Epithelial cell of prostate (primary cell): ENCODE measurements at regions not wholly inside any gene's neighbourhood (a gene's known extent, or its start where the extent isn't known, plus 50 kb on each side); places are given as distances from the start of the nearest gene placed in this dataset.
"Not testable (repeated sequence)": the region's sequence is repeated elsewhere in the genome, so short reads cannot be mapped to it uniquely, and the experiment has no call there.

Experiments
- DNase-seq: peaks from one replicate; pipeline ENCODE4 v3.0.0-alpha.2; 2011; ENCODE audit warnings: low read depth, low spot score
- H3K27ac ChIP-seq: fragments of 450-650 bp; 2 replicates; pipeline ENCODE4 v1.5.1; 2017; ENCODE audit warnings: mild to moderate bottlenecking

GRCh38 chr4:62619971-62620370 is 1419.8 kb downstream of the ADGRL3 start:
- DNase-seq, result no peak
- no peak overlapping the region for H3K27ac ChIP-seq

- DNase-seq, result no peak
- H3K27ac ChIP-seq, result no peak overlapping the region
Observed at GRCh38 chr4:62618042-62618441, 1417.9 kb downstream of the ADGRL3 start.

GRCh38 chr4:62601737-62602136 is 1401.6 kb downstream of the ADGRL3 start:
- DNase-seq, result no peak
- H3K27ac ChIP-seq, result no peak overlapping the region

GRCh38 chr4:62595265-62595664 is 1395.1 kb downstream of the ADGRL3 start:
- not testable (repeated sequence) for DNase-seq, H3K27ac ChIP-seq

- no peak for DNase-seq
- no peak overlapping the region for H3K27ac ChIP-seq
Observed at GRCh38 chr4:62591756-62592155, 1391.6 kb downstream of the ADGRL3 start.

GRCh38 chr4:62588671-62589070 is 1388.5 kb downstream of the ADGRL3 start:
- H3K27ac ChIP-seq, result no peak overlapping the region
- no peak for DNase-seq

- DNase-seq, result no peak
- no peak overlapping the region for H3K27ac ChIP-seq
Observed at GRCh38 chr4:62571494-62571893, 1371.4 kb downstream of the ADGRL3 start.

- no peak for DNase-seq
- H3K27ac ChIP-seq, result no peak overlapping the region
Observed at GRCh38 chr4:62560858-62561257, 1360.7 kb downstream of the ADGRL3 start.

- no peak for DNase-seq
- no peak overlapping the region for H3K27ac ChIP-seq
Observed at GRCh38 chr4:62550121-62550520, 1350.0 kb downstream of the ADGRL3 start.

GRCh38 chr4:62549601-62550000 is 1349.5 kb downstream of the ADGRL3 start:
- H3K27ac ChIP-seq, result no peak overlapping the region
- DNase-seq, result no peak

GRCh38 chr4:62548765-62549164 is 1348.6 kb downstream of the ADGRL3 start:
- H3K27ac ChIP-seq, result no peak overlapping the region

GRCh38 chr4:62548108-62548524 is 1348.0 kb downstream of the ADGRL3 start:
- no peak for DNase-seq
- no peak overlapping the region for H3K27ac ChIP-seq

More at GRCh38 chr4:62548765-62549164, 1348.6 kb downstream of the ADGRL3 start:
- DNase-seq, result no peak

GRCh38 chr4:62544428-62544827 is 1344.3 kb downstream of the ADGRL3 start:
- H3K27ac ChIP-seq, result no peak overlapping the region
- no peak for DNase-seq

- no peak overlapping the region for H3K27ac ChIP-seq
Observed at GRCh38 chr4:62543002-62543401, 1342.9 kb downstream of the ADGRL3 start.

GRCh38 chr4:62533573-62533972 is 1333.4 kb downstream of the ADGRL3 start:
- H3K27ac ChIP-seq, result no peak overlapping the region
- DNase-seq, result no peak

More at GRCh38 chr4:62543002-62543401, 1342.9 kb downstream of the ADGRL3 start:
- DNase-seq, result no peak

- no peak for DNase-seq
- H3K27ac ChIP-seq, result no peak overlapping the region
Observed at GRCh38 chr4:62531731-62532130, 1331.6 kb downstream of the ADGRL3 start.

GRCh38 chr4:62531264-62531663 is 1331.1 kb downstream of the ADGRL3 start:
- no peak overlapping the region for H3K27ac ChIP-seq
- DNase-seq, result no peak

- no peak for DNase-seq
- no peak overlapping the region for H3K27ac ChIP-seq
Observed at GRCh38 chr4:62528874-62529273, 1328.7 kb downstream of the ADGRL3 start.

GRCh38 chr4:62526671-62527070 is 1326.5 kb downstream of the ADGRL3 start:
- no peak for DNase-seq
- no peak overlapping the region for H3K27ac ChIP-seq

- H3K27ac ChIP-seq, result no peak overlapping the region
- no peak for DNase-seq
Observed at GRCh38 chr4:62523256-62523655, 1323.1 kb downstream of the ADGRL3 start.

- H3K27ac ChIP-seq, result no peak overlapping the region
- DNase-seq, result no peak
Observed at GRCh38 chr4:62522273-62522672, 1322.1 kb downstream of the ADGRL3 start.

- DNase-seq, result no peak
- H3K27ac ChIP-seq, result no peak overlapping the region
Observed at GRCh38 chr4:62517716-62518115, 1317.6 kb downstream of the ADGRL3 start.

- no peak for DNase-seq
- H3K27ac ChIP-seq, result no peak overlapping the region
Observed at GRCh38 chr4:62513306-62513705, 1313.2 kb downstream of the ADGRL3 start.
